Stomach (tissue), 4 donors: ENCODE measurements at regions not wholly inside any gene's neighbourhood (a gene's known extent, or its start where the extent isn't known, plus 50 kb on each side); places are given as distances from the start of the nearest gene placed in this dataset.

Source experiments
- CTCF ChIP-seq, 7 experiments: fragments of 450-650 bp in 4 of 7; fragments of 200-600 bp in 3 of 7; sonication (generic) in 3 of 7; IDR thresholded peaks; one replicate each; pipeline ENCODE4 v1.5.1; 2016 to 2019; ENCODE audit warnings: antibody characterized with exemption in 7 of 7, control low read depth in 2 of 7, mild to moderate bottlenecking in 1 of 7
- EP300 ChIP-seq: sonication (generic); formaldehyde crosslinking; IDR thresholded peaks from one replicate; pipeline ENCODE4 v1.6.1; 2017; ENCODE audit warnings: antibody characterized with exemption
- POLR2A ChIP-seq, 4 donors: fragments of 450-650 bp; IDR thresholded peaks; one replicate each; pipeline ENCODE4 v1.6.1; 2016; ENCODE audit warnings: antibody characterized with exemption in 4 of 4, control low read depth in 2 of 4, mild to moderate bottlenecking in 1 of 4, moderate library complexity in 1 of 4
- POLR2AphosphoS5 ChIP-seq, 3 donors: sonication (generic); formaldehyde crosslinking; IDR thresholded peaks; one replicate each; pipeline ENCODE4 v1.6.1; 2016; ENCODE audit warnings: antibody characterized with exemption in 3 of 3

GRCh38 chr15:22259881-22260421 lies 179.6 kb downstream of the OR4M2 start:
- TF ChIP-seq CTCF (IDR thresholded peaks at IDR 0.05) (no peak), POLR2A (IDR thresholded peaks at IDR 0.05) (no peak), EP300 (no peak), POLR2AphosphoS5 (IDR thresholded peaks at IDR 0.05) (no peak)
